ENCODE measurements at regions not wholly inside any gene's neighbourhood (a gene's known extent, or its start where the extent isn't known, plus 50 kb on each side); places are given as distances from the start of the nearest gene placed in this dataset.
"Not testable (repeated sequence)": the region's sequence is repeated elsewhere in the genome, so short reads cannot be mapped to it uniquely, and the experiment has no call there.

GRCh38 chr10:44745920-44746319 is 165.2 kb upstream of the TMEM72 start:
- no peak overlapping the region for H3K27ac ChIP-seq (ENCODE audit: low read depth in 1 of 2, low read length in 1 of 2)
- WGBS: 64% methylated on average over 2 of the region's 2 CpGs
- H3K27me3 ChIP-seq (ENCODE audit: control insufficient read depth in 2 of 2, insufficient read depth in 1 of 2, low read length in 1 of 2): no peaks in the 10 kb centered on the region
- peak in 2 of 9 donors; percentile 23 to 27 for DNase-seq (ENCODE audit: low read depth in 6 of 9, low spot score in 9 of 9)
- H3K4me3 ChIP-seq (ENCODE audit: low read length in 2 of 2): no peak overlapping the region
- no peaks in the 10 kb centered on the region for H3K36me3 ChIP-seq (ENCODE audit: control insufficient read depth in 2 of 2, insufficient read depth in 2 of 2, low read length in 1 of 2)
- no peaks in the 10 kb centered on the region for H3K9me3 ChIP-seq (ENCODE audit: control insufficient read depth in 2 of 2, insufficient read depth in 1 of 2, low read length in 1 of 2)
- H3K4me1 ChIP-seq (ENCODE audit: control insufficient read depth in 2 of 2, insufficient read depth in 2 of 2, low read length in 2 of 2): no peaks in the 10 kb centered on the region

- H3K27ac ChIP-seq (ENCODE audit: low read depth in 1 of 2, low read length in 1 of 2): no peak overlapping the region
Measured at GRCh38 chr10:44747593-44748172, 163.5 kb upstream of the TMEM72 start.

GRCh38 chr10:44749151-44749550 is 162.0 kb upstream of the TMEM72 start:
- DNase-seq (ENCODE audit: low read depth in 6 of 9, low spot score in 9 of 9): no peak
- H3K4me1 ChIP-seq (ENCODE audit: control insufficient read depth in 2 of 2, insufficient read depth in 2 of 2, low read length in 2 of 2): no peaks in the 10 kb centered on the region
- H3K9me3 ChIP-seq (ENCODE audit: control insufficient read depth in 2 of 2, insufficient read depth in 1 of 2, low read length in 1 of 2): no peaks in the 10 kb centered on the region
- 96% methylated on average over 8 of the region's 8 CpGs for WGBS
- no peak overlapping the region for H3K4me3 ChIP-seq (ENCODE audit: low read length in 2 of 2)
- H3K36me3 ChIP-seq (ENCODE audit: control insufficient read depth in 2 of 2, insufficient read depth in 2 of 2, low read length in 1 of 2): no peaks in the 10 kb centered on the region
- H3K27ac ChIP-seq (ENCODE audit: low read depth in 1 of 2, low read length in 1 of 2): no peak overlapping the region
- H3K27me3 ChIP-seq (ENCODE audit: control insufficient read depth in 2 of 2, insufficient read depth in 1 of 2, low read length in 1 of 2): no peaks in the 10 kb centered on the region

More at GRCh38 chr10:44747593-44748172, 163.5 kb upstream of the TMEM72 start:
- H3K4me1 ChIP-seq (ENCODE audit: control insufficient read depth in 2 of 2, insufficient read depth in 2 of 2, low read length in 2 of 2): no peaks in the 10 kb centered on the region
- no peak overlapping the region for H3K4me3 ChIP-seq (ENCODE audit: low read length in 2 of 2)
- no peaks in the 10 kb centered on the region for H3K9me3 ChIP-seq (ENCODE audit: control insufficient read depth in 2 of 2, insufficient read depth in 1 of 2, low read length in 1 of 2)
- DNase-seq (ENCODE audit: low read depth in 6 of 9, low spot score in 9 of 9): no peak
- 96% methylated on average over 9 of the region's 9 CpGs for WGBS
- H3K27me3 ChIP-seq (ENCODE audit: control insufficient read depth in 2 of 2, insufficient read depth in 1 of 2, low read length in 1 of 2): no peaks in the 10 kb centered on the region
- no peaks in the 10 kb centered on the region for H3K36me3 ChIP-seq (ENCODE audit: control insufficient read depth in 2 of 2, insufficient read depth in 2 of 2, low read length in 1 of 2)

- no peaks in the 10 kb centered on the region for H3K4me1 ChIP-seq (ENCODE audit: control insufficient read depth in 2 of 2, insufficient read depth in 2 of 2, low read length in 2 of 2)
- 87% methylated on average over 4 of the region's 4 CpGs for WGBS
- no peaks in the 10 kb centered on the region for H3K27me3 ChIP-seq (ENCODE audit: control insufficient read depth in 2 of 2, insufficient read depth in 1 of 2, low read length in 1 of 2)
- no peaks in the 10 kb centered on the region for H3K36me3 ChIP-seq (ENCODE audit: control insufficient read depth in 2 of 2, insufficient read depth in 2 of 2, low read length in 1 of 2)
- no peaks in the 10 kb centered on the region for H3K9me3 ChIP-seq (ENCODE audit: control insufficient read depth in 2 of 2, insufficient read depth in 1 of 2, low read length in 1 of 2)
- no peak overlapping the region for H3K4me3 ChIP-seq (ENCODE audit: low read length in 2 of 2)
- H3K27ac ChIP-seq (ENCODE audit: low read depth in 1 of 2, low read length in 1 of 2): no peak overlapping the region
- DNase-seq (ENCODE audit: low read depth in 6 of 9, low spot score in 9 of 9): no peak
Measured at GRCh38 chr10:44752451-44753441, 158.4 kb upstream of the TMEM72 start.

- not testable (repeated sequence) for H3K27ac ChIP-seq (ENCODE audit: low read depth in 1 of 2, low read length in 1 of 2); H3K9me3 ChIP-seq (ENCODE audit: control insufficient read depth in 2 of 2, insufficient read depth in 1 of 2, low read length in 1 of 2); H3K4me1 ChIP-seq (ENCODE audit: control insufficient read depth in 2 of 2, insufficient read depth in 2 of 2, low read length in 2 of 2); H3K4me3 ChIP-seq (ENCODE audit: low read length in 2 of 2); H3K27me3 ChIP-seq (ENCODE audit: control insufficient read depth in 2 of 2, insufficient read depth in 1 of 2, low read length in 1 of 2); DNase-seq (ENCODE audit: low read depth in 6 of 9, low spot score in 9 of 9); H3K36me3 ChIP-seq (ENCODE audit: control insufficient read depth in 2 of 2, insufficient read depth in 2 of 2, low read length in 1 of 2)
- WGBS: 96% methylated on average over 2 of the region's 2 CpGs
Measured at GRCh38 chr10:44754355-44754754, 156.8 kb upstream of the TMEM72 start.

GRCh38 chr10:44755481-44755880 is 155.7 kb upstream of the TMEM72 start:
- DNase-seq (ENCODE audit: low read depth in 6 of 9, low spot score in 9 of 9): no peak
- Histone ChIP-seq H3K36me3 (ENCODE audit: control insufficient read depth in 2 of 2, insufficient read depth in 2 of 2, low read length in 1 of 2) (no peaks in the 10 kb centered on the region), H3K27me3 (ENCODE audit: control insufficient read depth in 2 of 2, insufficient read depth in 1 of 2, low read length in 1 of 2) (no peaks in the 10 kb centered on the region), H3K27ac (ENCODE audit: low read depth in 1 of 2, low read length in 1 of 2) (no peak overlapping the region), H3K9me3 (ENCODE audit: control insufficient read depth in 2 of 2, insufficient read depth in 1 of 2, low read length in 1 of 2) (no peaks in the 10 kb centered on the region), H3K4me3 (ENCODE audit: low read length in 2 of 2) (no peak overlapping the region), H3K4me1 (ENCODE audit: control insufficient read depth in 2 of 2, insufficient read depth in 2 of 2, low read length in 2 of 2) (no peaks in the 10 kb centered on the region)
- 96% methylated on average over 4 of the region's 4 CpGs for WGBS

GRCh38 chr10:44756216-44756615 is 154.9 kb upstream of the TMEM72 start:
- no peaks in the 10 kb centered on the region for H3K4me1 ChIP-seq (ENCODE audit: control insufficient read depth in 2 of 2, insufficient read depth in 2 of 2, low read length in 2 of 2)
- no peaks in the 10 kb centered on the region for H3K27me3 ChIP-seq (ENCODE audit: control insufficient read depth in 2 of 2, insufficient read depth in 1 of 2, low read length in 1 of 2)
- H3K9me3 ChIP-seq (ENCODE audit: control insufficient read depth in 2 of 2, insufficient read depth in 1 of 2, low read length in 1 of 2): no peaks in the 10 kb centered on the region
- WGBS: 96% methylated on average over 6 of the region's 6 CpGs
- H3K4me3 ChIP-seq (ENCODE audit: low read length in 2 of 2): no peak overlapping the region
- no peak for DNase-seq (ENCODE audit: low read depth in 6 of 9, low spot score in 9 of 9)
- H3K36me3 ChIP-seq (ENCODE audit: control insufficient read depth in 2 of 2, insufficient read depth in 2 of 2, low read length in 1 of 2): no peaks in the 10 kb centered on the region
- H3K27ac ChIP-seq (ENCODE audit: low read depth in 1 of 2, low read length in 1 of 2): no peak overlapping the region

- no peaks in the 10 kb centered on the region for H3K36me3 ChIP-seq (ENCODE audit: control insufficient read depth in 2 of 2, insufficient read depth in 2 of 2, low read length in 1 of 2)
- no peaks in the 10 kb centered on the region for H3K9me3 ChIP-seq (ENCODE audit: control insufficient read depth in 2 of 2, insufficient read depth in 1 of 2, low read length in 1 of 2)
- H3K27ac ChIP-seq (ENCODE audit: low read depth in 1 of 2, low read length in 1 of 2): no peak overlapping the region
- no peaks in the 10 kb centered on the region for H3K4me1 ChIP-seq (ENCODE audit: control insufficient read depth in 2 of 2, insufficient read depth in 2 of 2, low read length in 2 of 2)
- no peaks in the 10 kb centered on the region for H3K27me3 ChIP-seq (ENCODE audit: control insufficient read depth in 2 of 2, insufficient read depth in 1 of 2, low read length in 1 of 2)
- WGBS: 93% methylated on average over 5 of the region's 5 CpGs
- no peak for DNase-seq (ENCODE audit: low read depth in 6 of 9, low spot score in 9 of 9)
- H3K4me3 ChIP-seq (ENCODE audit: low read length in 2 of 2): no peak overlapping the region
Measured at GRCh38 chr10:44757551-44758205, 153.5 kb upstream of the TMEM72 start.

GRCh38 chr10:44759122-44759521 is 152.0 kb upstream of the TMEM72 start:
- DNase-seq (ENCODE audit: low read depth in 6 of 9, low spot score in 9 of 9): no peak
- Histone ChIP-seq H3K4me3 (ENCODE audit: low read length in 2 of 2) (no peak overlapping the region), H3K27me3 (ENCODE audit: control insufficient read depth in 2 of 2, insufficient read depth in 1 of 2, low read length in 1 of 2) (no peaks in the 10 kb centered on the region), H3K36me3 (ENCODE audit: control insufficient read depth in 2 of 2, insufficient read depth in 2 of 2, low read length in 1 of 2) (no peaks in the 10 kb centered on the region), H3K9me3 (ENCODE audit: control insufficient read depth in 2 of 2, insufficient read depth in 1 of 2, low read length in 1 of 2) (no peaks in the 10 kb centered on the region), H3K27ac (ENCODE audit: low read depth in 1 of 2, low read length in 1 of 2) (no peak overlapping the region), H3K4me1 (ENCODE audit: control insufficient read depth in 2 of 2, insufficient read depth in 2 of 2, low read length in 2 of 2) (no peaks in the 10 kb centered on the region)
- WGBS: 33% methylated on average over 5 of the region's 5 CpGs

Data from thymus (tissue), 11 donors.